ENCODE measurements at regions not wholly inside any gene's neighbourhood (a gene's known extent, or its start where the extent isn't known, plus 50 kb on each side); places are given as distances from the start of the nearest gene placed in this dataset.

GRCh38 chr9:118318770-118319431 is 614.7 kb downstream of the TLR4 start:
- no peak for DNase-seq

GRCh38 chr9:118321788-118322187 is 617.6 kb downstream of the TLR4 start:
- no peak for DNase-seq

GRCh38 chr9:118324706-118325105 is 620.5 kb downstream of the TLR4 start:
- DNase-seq = no peak

GRCh38 chr9:118325757-118326156 is 621.6 kb downstream of the TLR4 start:
- no peak for DNase-seq

- DNase-seq = no peak
Observed at GRCh38 chr9:118326326-118326725, 622.1 kb downstream of the TLR4 start.

- DNase-seq = no peak
Observed at GRCh38 chr9:118330191-118330986, 626.2 kb downstream of the TLR4 start.

GRCh38 chr9:118331622-118332045 is 627.4 kb downstream of the TLR4 start:
- no peak for DNase-seq

GRCh38 chr9:118336250-118336942 is 632.2 kb downstream of the TLR4 start:
- no peak for DNase-seq

- DNase-seq = no peak
Observed at GRCh38 chr9:118336943-118337330, 632.7 kb downstream of the TLR4 start.

- no peak for DNase-seq
Observed at GRCh38 chr9:118360036-118360435, 655.8 kb downstream of the TLR4 start.

- DNase-seq = no peak
Observed at GRCh38 chr9:118362123-118362522, 657.9 kb downstream of the TLR4 start.

GRCh38 chr9:118362596-118362995 is 658.4 kb downstream of the TLR4 start:
- no peak for DNase-seq

- no peak for DNase-seq
Observed at GRCh38 chr9:118364266-118365106, 660.3 kb downstream of the TLR4 start.

GRCh38 chr9:118366228-118366627 is 662.0 kb downstream of the TLR4 start:
- DNase-seq = no peak

- DNase-seq = no peak
Observed at GRCh38 chr9:118367383-118367782, 663.2 kb downstream of the TLR4 start.

- no peak for DNase-seq
Observed at GRCh38 chr9:118384531-118385100, 680.4 kb downstream of the TLR4 start.

GRCh38 chr9:118395415-118395814 is 691.2 kb downstream of the TLR4 start:
- no peak for DNase-seq

GRCh38 chr9:118401546-118401945 is 697.3 kb downstream of the TLR4 start:
- no peak for DNase-seq

GRCh38 chr9:118414676-118415075 is 710.5 kb downstream of the TLR4 start:
- DNase-seq = no peak

- DNase-seq = no peak
Observed at GRCh38 chr9:118418887-118419565, 714.8 kb downstream of the TLR4 start.

- DNase-seq = no peak
Observed at GRCh38 chr9:118419676-118420075, 715.5 kb downstream of the TLR4 start.

GRCh38 chr9:118422508-118422907 is 718.3 kb downstream of the TLR4 start:
- no peak for DNase-seq

All from midbrain (tissue), 1 donor.